ENCODE measurements at regions not wholly inside any gene's neighbourhood (a gene's known extent, or its start where the extent isn't known, plus 50 kb on each side); places are given as distances from the start of the nearest gene placed in this dataset.

DNA sequence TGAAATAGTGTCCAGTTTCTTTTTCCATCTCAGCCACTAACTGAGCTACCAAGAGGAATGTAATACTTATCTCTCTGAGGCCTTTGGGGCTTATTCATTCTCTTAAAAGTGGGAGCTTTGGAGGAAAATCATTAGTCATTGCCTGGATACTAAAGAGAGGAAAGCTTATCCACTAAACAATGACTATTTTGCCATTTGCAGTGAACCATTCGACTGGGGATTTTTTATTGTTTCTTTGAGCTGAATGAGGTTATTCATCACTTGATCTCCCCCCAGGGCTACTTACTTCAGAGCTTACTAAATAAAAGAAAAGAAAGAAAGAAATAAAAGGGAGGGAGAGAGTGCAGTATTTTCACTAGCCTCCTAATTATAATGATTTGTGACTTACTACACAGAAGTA lies 1329.5 kb upstream of the TENM3 start:
- DNase-seq (ENCODE audit: low read depth) = no peak

DNA sequence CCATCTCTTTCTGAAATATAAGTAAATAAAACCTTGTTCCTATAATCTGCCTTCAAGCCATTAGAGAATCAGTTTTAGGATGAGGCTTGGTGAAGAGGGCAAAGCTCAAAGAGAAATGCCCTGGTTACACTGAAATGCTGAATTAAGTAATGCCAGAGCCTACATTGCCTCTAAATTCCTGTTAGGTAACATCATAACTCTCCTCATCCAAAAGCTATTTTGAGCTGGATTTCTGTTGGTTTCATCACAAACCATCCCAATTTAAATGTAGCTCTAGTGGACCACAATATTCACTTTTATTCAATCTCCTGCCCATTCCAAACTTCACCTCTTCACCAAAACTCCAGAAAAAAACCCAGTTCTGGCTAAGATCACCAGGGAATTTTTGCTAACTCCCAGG lies 1319.7 kb upstream of the TENM3 start:
- DNase-seq (ENCODE audit: low read depth) = no peak

DNA sequence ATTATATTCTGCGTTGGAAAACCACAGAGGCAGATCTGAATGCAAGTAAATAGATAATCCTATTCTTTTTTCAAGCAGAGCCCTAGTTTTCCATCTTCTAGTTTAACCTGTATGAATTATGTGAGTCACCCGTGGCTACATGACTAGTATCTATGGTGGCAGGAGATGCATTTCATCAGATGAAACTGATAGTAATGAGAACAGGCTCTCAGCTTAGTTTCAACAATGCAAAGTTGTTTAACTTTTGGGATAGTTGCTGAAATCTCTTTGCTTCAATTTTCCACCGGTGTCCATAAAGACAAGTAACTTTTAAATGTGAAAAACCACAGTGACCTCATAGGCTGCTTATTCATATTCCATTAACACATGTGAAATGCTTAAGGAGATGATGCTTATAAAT lies 1317.4 kb upstream of the TENM3 start:
- DNase-seq (ENCODE audit: low read depth) = no peak

DNA sequence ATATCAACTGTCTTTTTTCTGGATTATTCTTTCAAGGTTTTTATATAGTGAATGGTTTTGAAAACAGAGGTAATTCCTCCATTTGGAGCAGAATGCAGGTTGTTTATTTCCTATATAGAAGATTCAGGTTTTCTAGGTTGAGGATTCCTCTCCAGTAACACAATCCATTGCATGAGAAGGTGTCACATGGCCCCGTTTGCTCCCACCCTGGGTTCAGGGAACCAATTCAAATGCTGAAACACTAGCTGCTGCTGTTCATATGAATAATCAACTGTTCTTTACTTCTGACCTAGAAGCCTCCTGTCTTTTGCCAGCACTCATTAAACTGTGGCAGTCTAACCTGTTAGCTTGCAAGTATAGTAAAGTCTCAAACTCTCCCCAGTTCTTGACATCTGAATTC lies 1316.9 kb upstream of the TENM3 start:
- no peak for DNase-seq (ENCODE audit: low read depth)

DNA sequence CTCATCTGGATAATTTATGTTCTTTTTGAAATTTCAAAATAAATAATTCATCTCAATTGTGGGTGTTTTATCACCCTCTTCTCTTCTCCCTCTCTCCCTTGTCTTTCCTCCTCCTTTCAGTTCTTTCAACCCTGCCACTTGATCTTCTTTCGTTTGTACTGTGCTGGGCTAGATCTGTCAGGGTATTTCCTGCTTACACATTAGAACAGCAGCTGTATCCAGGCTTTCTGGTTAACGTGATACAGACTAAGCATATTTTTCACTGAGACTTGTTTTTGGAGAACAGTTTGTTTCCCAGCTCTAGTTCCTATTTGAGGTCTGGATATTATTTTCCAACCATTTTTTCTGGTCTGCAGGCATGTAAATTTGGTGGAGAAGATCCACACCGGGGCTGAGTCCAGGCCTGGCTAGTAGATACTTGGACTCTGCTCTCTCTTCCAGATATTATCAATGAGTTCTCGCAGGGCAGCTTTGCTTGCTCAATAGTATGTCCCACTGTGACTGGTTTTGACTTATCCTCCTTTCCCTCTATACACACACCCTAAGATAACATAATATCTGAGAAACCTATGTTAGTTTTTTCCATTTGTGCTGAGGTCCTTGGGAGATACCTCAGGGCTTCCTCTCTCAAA lies 1310.7 kb upstream of the TENM3 start:
- DNase-seq (ENCODE audit: low read depth) = no peak

DNA sequence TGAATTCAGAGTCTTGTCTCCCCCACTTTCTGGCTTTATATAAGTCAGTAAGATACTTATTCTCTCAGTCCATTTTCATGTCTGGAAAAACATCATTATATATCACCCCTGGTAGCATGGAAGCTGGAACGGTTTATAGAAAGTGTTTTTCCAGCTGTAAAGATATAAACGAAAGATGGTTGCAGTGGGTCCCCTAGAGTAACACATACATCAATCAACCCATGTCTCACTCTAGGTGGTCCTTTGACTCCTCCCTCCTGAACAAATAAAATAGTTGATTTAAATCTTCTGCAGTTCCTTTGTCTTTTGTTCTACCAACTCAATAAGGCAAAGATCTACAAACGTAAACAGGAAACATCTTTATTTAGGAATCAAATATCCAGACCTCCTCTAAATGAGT lies 1306.1 kb upstream of the TENM3 start:
- no peak for DNase-seq (ENCODE audit: low read depth)

DNA sequence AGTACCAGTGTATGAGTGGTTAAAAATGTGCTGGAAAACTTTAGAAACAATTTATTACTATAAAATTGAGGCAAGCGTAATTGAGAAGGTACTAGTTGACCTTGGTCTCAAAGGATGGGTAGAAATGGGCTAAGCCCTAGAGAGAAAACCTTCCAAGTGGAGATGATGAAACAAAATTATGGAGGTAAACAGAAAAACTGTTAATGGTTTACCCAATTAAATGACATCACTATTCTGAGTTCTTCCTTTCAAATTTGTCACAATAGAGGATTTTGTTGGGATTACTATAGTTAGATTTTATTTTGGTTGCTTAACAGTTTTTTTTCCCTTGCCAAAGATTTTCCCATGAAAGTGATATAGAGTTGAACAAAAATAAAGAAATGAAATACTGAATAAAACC lies 1302.5 kb upstream of the TENM3 start:
- no peak for DNase-seq (ENCODE audit: low read depth)

DNA sequence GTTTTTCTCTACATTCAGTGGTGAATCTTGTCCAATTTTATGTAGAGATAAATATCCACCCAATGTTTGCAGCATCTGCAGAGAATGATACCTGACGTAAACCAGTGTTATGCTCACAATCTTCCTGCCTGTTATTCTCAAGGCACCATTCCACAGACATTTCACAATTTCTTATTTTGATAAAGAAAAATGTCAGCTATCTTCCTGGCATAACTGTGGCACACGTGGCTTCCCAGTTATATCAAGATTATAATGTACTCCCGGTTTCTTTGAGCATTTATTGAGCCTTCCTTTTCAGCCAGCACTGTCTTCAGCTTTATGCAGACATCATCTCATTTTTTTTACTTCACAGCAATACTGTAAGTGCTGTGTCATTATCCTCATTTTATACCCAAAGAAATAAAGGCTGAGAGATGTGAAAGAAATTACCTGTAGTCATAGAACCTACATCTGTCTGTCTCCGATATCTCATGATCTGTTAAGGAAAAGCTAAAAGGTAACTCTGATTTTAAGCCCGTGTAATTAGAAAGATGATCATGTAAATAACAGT lies 1300.8 kb upstream of the TENM3 start:
- DNase-seq (ENCODE audit: low read depth) = no peak

DNA sequence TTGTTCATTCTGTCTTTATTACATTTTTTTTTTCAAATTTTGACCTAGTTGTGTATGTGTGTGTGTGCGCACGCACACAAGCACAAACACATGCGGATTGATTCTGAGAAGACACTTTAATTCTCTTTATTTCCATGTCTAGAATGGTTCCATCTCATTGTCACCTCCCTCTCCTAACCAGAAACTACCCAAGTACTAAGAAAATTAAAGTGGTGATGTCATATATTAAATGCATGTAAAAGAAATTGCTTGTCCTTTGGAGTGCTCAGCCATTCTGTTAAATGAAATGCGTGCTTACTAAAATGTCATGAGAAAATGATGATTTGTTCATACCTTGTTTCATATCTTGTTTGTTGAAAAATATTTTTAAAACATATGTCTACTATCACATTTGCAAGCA lies 1297.0 kb upstream of the TENM3 start:
- no peak for DNase-seq (ENCODE audit: low read depth)

DNA sequence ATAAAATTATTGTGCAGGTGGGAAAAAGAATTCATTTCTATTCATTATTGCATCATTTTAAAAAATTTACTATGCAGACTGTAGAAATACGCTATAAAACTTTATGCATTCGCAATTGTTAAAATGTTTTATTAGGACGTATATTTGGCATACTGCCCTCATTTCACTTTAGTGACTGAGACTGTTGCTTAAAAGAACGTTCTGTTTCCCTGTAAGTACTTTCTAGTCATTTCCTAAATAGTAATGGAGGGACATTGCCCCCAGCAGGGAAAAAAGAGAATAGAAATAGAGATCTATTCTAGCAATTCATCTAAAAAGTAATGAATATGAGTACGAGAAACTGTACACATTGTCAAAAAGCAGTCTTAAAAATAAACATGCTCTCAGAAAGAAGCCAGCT lies 1295.8 kb upstream of the TENM3 start:
- DNase-seq (ENCODE audit: low read depth) = no peak

DNA sequence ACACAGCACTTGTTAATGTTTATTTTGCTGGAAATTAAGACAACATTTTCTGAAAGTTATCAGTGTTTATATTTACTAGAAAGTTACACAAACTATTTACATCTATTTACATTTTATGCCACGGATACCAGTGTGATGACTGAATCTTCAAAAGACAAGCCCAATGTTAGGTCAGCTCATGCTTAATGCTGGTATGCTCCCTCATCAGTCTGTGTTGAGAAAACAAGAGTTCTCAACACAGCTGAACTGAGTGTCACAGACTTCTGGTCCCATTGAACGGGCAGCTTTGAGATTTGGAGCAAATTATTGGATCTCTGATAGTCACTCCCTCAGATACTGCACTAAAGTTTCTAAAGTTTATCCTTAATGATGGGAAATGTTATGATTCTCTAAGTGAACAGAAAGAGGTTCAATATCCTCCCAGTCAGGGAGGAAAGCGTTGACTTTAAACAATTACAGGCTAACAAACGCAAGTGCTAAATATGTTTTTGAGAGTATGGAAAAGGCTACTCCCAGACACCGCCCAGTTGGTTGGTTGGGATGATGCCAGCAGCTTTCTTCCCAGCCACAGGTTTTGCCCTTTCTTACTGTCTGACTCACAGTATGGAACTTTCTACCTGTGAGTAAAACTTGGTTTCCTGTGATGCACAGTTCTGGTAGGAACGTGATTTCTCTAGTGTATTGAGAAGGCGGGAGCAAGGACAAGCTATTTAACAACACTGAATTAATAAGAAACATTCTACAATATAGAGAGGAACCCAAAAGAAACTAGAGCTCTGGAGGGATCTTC lies 1293.6 kb upstream of the TENM3 start:
- no peak for DNase-seq (ENCODE audit: low read depth)

DNA sequence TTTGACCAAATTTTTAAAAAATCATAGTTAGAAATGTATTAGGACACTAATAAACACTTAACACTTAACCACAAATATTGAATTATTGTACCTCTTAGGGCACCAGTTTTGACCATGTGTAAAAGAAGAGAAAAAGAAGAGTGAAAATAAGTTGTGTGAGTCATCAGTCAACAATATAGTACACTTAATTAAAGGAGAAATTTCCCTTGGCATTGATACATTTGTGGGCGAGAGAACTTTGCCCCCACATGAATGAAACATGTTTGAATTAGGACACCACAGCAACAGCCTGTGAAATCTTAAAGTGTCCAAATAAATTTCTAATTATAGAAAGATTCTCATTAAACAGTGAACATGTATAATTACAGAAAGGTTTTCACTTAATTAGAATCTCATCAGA lies 1292.8 kb upstream of the TENM3 start:
- DNase-seq (ENCODE audit: low read depth) = no peak

DNA sequence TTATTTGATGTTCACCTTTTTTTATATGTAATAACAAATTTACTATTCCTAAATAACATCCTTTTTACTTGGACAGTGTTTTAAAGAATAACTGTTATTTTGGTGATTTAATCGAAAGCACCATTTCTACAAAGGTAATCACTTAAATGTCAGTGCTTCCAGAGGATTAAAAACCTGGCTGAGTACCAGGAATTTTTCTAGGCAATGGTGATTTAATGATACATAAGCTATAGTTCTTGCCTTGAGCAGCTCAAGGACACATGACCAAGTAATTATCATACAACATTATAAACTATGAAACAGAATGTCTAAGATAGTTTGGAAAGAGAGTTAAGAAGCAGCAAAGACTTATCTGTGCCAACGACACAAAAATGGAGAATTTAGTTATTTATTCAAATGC lies 1291.9 kb upstream of the TENM3 start:
- no peak for DNase-seq (ENCODE audit: low read depth)

DNA sequence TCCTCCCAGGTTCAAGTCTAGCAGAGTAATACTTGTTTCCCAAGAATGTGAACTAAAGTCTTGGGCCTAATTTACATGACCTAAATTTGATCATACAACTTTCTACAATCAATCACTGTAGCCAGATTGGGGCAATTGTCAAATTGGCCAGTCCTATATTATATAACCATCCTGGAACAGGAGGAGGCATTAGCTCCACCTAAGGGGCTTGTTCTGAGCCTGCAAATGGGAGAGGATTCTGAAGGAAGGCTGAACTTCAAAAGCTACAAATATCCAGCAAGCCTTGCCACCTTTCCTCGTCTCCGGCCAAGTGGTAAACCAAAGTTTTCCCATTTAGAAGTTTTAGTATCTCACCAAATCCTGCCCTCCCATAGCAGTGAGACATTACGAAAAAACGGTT lies 1289.6 kb upstream of the TENM3 start:
- no peak for DNase-seq (ENCODE audit: low read depth)

DNA sequence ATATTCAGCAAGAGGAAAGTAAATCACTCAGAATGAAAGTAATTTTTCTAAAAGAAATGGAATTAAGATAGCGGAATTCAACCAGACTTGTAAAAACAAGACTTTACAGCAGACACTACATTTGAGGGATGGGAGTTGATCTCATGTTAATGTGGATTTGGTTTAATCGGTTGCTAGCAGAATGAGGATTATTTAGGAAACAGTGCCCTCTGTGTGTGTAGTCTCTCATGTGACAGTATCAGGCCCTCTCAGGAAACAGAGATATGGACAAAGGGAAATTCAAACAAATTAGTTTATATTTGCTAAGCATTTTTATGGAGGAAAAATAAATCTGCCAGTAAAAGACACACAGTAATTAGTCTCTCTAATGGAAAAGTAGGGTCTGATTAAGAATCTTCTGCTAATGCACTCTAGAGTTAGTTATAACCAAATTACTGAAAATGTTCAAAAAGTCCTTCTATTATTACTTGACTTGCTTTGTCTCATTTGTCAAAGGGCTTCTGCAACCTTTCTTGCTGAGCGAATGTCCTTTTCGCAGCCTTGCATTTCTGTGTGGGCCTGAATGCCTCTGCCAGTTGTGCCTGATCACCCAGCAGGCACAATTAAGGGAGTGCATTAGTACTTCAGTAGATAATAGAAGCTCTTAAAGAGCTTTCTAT lies 1282.3 kb upstream of the TENM3 start:
- no peak for DNase-seq (ENCODE audit: low read depth)

DNA sequence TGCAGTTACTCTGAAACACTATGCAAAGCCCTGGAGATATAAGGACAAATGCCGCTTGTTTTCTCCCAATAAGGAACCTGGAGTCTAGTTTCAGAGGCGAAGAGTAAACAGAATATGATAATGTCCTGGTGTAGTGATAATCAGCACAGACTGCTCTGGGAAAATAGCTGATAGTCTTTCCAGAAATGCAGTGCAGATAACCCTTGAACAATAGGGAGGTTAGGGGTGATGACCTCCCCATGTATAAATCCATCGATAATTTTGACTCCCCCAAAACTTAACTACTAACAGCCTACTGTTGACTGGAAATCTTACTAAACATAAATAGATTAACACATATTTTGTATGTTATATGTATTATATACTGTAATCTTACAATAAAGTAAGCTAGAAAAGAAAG lies 1280.9 kb upstream of the TENM3 start:
- DNase-seq (ENCODE audit: low read depth) = no peak

DNA sequence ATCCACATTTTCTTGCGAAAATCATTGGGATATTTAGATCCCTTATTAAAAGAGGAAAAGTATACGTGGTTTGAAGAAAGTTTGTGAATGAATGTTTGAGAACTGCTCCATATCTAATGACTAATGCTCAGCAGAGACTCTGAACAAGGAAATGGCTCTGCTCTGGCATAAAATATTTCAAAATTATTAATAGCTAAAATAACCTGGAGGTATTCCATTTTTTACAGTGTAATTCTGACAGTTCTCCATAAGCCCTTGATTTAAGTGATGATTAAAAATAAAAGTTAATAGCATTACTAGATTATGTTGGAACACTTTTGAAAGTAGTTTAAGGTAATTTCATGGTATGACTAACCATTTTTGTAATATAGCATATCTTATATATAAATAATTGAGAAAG lies 1276.9 kb upstream of the TENM3 start:
- DNase-seq (ENCODE audit: low read depth) = no peak

DNA sequence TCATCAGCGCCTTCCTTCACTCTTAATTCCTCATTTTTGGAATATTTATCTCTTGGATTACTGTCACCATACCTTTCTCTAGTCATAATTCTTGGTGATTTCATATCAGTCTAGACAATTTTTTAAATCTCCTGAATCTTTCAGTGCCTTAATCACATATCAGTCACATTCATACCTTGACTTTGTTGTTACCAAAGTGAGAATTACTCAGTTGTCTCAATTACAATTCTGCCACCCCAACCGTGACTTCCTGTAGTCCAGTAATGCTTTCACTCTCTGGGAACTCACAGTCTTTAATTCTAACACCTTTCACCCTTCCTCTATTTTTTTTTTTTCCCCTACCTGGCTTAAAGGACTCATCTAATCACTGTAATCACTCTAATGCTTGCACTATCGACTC lies 1275.3 kb upstream of the TENM3 start:
- DNase-seq (ENCODE audit: low read depth) = no peak

DNA sequence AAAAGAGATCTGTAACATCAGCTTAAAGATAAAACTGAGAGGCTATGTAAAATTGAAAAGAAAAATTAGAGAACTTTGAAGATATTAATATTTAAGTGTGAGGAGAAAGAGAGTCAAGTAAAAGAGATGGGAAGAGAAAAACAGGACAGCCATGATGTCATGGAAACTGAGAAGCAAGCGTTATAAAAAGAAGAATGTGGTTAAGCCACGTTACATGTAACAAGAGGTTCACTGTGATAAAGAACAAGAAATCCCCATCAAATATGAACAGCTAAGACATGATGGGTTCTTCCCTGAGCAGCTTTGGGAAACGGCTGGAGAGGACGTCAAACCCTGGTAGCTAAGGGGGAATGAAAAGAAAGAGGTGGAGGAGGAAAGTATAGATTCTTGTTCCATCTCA lies 1269.3 kb upstream of the TENM3 start:
- DNase-seq (ENCODE audit: low read depth) = no peak

DNA sequence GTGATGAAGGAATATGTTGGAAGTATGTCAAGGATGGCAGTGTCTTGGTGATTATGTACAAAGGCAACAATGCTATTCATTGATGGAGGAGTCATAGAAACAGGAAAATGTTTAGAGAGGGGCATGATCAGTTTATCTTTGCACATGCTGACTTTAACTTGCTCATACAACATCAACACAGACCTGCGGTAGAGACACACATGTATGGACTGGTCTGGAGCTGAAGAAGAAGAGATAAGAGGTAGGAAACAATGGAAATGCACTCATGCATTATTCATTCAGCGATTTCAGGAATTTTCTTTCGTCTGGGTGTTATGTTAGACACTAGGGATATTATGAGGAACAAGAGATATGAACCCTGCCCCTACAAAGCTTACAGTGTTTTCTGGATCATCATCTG lies 1252.3 kb upstream of the TENM3 start:
- no peak for DNase-seq (ENCODE audit: low read depth)

DNA sequence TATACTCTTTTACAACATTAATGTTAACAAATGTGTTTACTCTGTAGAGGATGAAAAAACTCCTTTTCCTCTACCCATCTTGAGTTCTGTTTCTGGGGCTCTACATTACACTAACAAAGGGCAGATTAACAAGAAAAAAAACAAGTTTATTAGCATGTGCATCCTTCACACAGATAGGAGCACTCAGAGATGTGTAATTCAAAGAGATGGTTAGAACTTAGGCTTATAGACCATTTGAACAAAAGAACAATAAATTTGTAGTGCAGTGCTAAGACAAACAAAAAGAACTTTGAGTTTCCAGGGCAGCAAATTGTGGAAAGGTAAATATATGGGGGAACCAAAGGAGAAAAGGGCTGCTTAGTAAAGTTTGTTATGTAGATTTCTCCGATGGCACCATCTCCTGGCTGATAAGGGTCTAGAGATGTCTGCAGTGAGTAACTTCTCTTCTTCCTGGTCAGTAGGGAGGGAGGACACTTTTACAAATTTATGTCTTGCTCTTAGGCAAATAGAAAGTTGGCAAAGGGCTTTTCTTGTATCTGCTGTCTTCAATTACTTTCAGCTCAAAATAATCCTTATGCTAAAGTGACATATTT lies 1249.9 kb upstream of the TENM3 start:
- DNase-seq (ENCODE audit: low read depth) = no peak

DNA sequence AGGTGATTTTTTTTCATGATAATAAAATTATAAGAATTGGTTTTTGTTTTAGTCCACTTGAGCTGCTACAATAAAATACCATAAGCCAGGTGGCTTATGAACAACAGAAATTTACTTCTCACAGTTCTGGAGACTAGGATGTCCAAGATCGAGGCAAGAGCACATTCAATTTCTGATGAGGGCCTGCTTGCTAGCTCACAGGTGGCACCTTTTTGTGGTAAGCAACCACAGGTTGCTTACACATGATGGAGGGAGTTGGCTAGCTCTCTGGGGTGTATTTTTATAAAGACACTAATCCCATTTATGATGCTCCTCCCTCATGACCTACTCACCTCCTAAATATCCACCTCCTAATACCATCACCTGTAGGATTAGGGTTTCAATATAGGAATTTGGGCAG lies 1248.5 kb upstream of the TENM3 start:
- DNase-seq (ENCODE audit: low read depth) = no peak

DNA sequence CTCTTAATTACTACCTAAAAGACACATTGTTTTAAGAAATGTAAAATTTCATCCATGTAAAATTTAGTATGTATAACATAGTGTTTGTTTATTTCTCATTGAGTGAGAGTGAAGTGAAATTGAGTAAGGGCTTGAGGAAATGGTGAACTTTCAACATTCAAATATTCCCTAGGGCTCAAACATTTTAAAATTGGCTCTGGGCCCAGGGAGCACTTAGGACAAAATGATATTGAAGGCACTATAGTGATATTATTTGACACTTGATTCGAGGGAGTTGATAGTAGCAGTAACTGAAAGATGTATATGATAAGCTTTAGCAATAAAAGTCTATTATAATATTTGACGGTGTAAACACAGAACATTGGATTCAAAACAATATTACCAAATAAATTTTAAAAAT lies 1244.0 kb upstream of the TENM3 start:
- no peak for DNase-seq (ENCODE audit: low read depth)

Measured in HS-27A (cell line).